ENCODE measurements at regions not wholly inside any gene's neighbourhood (a gene's known extent, or its start where the extent isn't known, plus 50 kb on each side); places are given as distances from the start of the nearest gene placed in this dataset.

DNA sequence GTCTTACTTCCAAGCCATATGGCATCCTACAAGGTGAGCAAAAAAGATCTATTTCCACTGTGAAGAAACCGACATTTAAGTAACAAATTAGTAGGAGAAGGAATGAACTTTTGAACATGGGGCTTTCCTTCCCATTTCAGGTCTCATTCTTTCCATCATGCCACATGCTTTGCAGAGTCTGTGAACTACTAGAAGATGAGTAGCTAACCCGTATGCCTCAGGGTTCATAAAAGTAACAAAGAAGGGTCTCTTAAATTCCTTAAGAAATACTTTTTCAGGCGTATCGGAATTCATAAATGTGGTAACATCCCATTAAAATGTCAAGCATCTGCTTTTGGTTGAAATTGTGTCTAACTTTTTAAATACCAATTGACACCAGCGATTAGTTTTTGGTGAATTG is 81.3 kb upstream of the TNS3 start:
- DNase-seq, result no peak

DNA sequence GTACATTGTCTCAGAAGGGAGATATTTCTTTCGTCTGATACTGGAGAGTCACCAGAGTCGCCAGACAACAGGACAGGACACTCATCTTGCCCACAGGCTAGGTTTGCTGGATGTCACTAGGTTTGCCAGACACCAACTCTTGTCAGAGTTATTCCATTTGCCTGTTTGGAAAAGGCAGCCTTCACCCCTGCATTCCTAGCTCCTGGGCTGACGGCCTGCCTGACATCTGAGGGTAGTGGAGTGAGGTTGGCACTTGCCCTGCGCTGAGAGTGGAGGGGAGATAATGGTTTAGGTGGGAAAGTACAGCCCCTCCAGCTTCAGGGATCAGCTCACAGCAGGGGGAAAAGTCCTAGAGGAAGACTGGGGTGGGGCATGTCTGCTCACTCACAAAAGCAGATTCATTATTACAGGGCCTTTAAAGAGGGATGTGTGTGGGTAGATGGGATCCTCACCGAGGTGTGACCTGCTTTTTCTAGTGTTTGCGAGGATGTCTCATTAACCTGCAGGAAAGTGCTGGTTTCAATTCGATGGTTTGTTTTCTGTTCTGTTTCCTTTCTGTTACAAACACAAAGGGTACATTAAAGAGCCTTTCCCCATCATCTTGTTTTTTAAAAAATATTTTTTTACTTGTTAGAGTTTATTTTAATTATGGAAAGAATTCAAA is 79.3 kb upstream of the TNS3 start:
- DNase-seq, result no peak

DNA sequence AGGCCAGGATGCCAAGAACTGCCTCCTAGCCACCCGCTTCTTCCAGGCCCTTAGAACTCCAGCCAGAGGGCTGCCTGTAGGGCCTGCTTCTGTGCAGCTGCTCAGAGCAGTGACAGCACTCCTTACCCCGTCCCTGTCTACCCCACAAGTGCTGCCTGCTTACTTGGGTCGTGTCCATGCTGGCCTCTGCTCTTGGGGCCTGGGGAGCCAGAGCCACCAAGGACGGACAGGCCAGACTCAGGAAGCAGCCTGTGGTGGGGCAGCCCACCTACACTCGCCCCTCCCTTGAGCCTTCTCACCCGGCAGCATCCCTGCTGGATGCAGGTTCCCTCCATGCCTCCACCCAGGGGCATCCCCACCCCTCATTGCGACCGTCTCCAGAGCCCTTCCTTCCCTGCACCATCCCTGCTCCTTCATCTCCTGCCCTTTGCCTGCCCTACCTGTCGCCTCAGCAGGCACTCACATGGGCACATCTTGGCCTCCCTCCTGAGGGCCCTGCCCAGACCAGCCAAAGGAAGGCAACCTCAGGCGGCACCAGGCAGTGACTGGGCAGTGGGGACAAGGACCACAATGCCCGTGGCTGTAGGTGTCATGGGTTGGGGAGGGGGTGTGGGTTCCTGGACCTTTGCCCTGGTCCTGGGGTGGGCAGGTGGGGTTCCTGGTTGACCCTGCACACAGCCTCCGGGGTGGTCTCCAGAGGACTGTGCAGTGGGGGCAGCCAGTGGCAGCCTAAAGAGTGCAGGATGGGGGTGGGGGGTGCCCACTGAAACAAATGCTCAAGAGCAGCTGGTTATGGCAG is 78.0 kb upstream of the TNS3 start:
- no peak for DNase-seq

DNA sequence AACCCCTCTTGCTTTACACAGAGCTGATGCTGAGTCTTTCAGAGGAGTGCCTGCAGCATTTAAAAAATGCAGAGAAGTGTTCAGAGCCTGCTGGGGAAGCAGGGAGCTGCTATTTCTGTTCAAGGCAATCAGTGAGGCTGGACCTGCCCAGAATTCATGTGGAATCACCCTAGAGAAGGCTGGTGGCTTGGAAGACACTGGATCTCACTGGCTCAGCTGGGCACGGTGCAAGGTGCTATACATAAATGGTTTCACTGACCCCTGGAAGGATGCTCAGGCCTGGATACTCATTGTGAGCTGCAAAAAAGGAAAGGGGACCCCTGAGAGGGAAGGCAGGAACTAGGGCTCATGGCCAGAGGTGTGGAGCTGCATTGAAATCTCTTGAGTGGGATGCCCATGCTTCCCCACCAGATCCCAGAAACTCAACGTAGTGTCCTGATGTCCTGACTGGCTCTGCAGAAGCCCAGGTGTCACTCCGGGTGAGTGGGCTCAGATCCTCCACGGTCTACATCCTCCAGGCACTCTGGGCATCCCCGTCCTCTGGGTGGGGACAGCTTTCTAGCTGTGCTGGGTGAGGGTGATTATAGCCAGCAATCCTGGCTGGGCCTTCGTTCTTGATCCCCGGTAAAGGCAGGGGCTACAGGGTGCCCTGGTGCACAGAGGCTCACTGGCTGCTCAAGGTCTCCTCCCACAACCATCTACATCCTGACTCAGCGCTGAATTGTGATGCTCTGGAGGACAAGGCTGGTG is 77.2 kb upstream of the TNS3 start:
- no peak for DNase-seq

DNA sequence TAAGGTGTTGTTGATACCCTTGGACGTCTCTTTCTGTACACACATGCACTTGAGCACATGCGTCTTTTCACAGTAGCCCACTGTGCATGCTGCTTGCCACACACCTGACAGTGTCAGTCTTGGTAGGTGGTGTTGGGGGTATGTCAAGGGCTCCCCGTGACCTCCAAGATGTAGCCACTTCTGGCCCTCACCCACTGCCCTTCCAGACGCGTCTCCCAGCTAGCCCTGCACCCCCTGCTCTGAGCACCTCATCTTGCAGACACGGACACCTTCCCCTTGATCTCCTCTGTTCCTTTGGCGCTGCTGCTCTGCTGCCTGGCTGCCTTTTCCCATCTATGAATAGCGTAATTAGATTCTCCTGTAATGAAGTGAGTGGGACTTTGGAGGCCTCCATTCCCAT is 75.2 kb upstream of the TNS3 start:
- no peak for DNase-seq

DNA sequence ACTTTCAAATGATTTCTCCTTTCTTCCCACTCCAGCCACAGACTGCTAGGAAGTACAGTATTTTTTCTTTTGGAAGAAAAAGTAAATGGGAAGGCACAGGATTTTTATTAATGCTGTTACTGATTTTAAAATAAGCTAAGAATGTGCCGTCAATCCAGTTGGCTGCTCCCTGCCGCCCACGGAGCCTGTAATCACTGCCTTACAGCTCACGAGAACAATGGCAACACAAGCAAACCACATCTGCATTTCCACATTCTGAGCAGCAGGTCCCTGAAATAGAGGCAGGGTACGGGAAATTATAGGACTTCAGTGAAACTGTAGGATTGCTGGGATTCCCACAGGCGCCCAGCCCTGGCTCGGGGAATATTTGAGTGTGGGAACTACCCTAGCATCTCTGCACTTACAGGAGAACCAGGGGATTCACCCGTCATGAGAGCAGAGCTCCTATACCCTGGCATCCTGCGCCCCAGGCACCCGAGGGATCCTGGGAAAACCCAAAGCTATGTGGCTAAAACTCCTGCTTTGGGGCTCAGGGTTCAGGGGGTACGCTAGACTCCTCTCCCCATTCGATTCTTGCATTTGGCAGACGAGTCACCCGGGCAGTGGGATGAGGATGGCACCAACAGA is 72.9 kb upstream of the TNS3 start:
- no peak for DNase-seq

DNA sequence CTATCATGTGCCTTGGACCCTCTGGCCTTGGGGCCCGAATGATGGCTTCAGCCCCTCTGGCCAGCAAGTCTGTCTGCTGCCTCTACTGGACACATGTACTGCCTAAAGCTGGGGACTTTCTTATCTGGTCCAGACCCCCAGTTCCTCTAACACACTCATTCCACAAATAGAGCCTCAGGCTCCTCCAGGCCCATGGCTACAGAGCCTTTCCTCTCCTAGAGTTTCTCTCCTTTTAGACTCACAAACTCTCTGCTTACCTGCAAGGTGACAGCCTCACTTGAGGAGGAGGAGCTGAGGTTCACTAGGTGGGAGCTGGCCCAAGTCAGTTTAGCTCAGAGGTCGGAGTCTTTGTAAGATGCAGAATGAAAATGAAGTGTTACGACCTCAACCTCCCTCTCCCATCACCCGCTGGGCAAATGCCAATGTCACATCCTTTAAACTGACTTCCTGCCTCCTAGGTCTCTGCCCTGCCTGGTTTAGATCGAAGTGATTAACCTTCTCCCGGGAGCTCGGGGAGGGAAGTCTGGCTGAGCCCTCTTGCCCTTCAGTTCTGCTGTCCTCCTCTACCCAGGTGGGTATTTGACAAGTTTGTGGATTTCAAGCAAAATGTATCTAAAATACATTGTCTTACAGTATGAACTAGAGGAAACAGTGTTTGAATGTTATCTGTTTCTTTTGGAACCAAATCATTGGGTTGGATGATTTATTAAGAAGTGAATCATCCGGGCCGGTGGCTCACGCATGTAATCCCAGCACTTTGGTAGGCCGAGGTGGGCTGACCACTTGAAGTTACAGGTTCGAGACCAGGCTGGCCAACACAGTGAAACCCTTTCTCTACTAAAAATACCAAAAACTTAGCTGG is 71.9 kb upstream of the TNS3 start:
- no peak for DNase-seq

DNA sequence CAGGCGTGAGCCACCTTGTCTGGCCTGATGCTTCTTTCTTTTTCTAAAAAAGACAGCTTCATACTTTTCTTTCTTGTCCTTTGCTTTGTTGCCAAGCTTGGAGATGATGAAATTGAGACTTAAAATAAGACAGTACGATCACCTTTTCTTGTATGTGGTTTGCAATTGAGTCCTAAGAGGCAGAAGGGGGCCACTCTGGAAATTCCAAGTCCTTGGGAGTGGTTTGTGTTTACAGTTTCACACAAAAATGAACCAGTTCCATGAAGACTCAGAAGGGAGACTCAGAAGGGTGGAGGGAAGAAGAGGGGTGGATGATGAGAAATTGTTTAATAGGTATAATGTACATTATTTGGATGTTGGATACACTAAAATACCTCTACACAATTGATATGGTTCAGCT is 70.7 kb upstream of the TNS3 start:
- DNase-seq, result no peak

DNA sequence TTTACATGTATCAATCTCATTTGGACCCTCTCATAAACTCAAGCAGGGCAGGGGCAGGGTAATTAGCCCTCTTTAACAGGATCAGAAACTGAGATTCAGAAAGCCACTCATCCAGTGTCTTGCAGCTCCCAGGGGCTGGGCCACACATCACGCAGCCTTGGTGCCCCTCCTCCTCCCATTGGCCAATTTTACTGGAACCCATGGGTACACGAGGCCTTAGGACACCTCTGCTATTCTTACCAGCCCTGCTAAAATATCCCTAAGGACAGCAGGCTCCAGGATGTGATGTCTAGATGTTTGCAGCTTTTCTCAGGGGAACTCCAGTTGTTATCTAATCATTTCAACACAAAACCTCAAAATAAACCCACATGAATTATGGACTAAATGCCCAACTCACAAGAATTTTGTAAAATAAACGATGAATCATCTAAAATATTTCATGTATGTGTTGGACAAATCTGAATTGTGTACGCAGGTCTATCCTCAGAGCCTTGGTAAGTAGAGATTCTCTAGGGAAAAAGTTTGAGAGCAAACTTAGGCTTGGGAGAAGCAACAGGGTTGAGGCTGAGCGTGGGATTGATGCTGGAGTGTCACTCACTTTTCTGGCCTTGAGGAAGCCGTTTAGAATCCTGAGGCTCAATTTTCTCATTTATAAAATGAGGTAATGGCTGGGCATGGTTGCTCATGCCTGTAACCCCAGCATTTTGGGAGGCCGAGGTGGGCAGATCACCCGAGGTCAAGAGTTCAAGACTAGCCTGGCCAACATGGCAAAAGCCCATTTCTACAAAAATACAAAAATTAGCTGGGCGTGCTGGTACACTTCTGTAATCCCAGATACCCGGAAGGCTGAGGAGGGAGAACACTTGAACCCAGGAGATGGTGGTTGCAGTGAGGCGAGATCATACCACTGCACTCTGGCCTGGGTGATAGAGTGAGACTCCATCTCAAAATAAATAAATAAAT is 69.7 kb upstream of the TNS3 start:
- peak; percentile 97 for DNase-seq

DNA sequence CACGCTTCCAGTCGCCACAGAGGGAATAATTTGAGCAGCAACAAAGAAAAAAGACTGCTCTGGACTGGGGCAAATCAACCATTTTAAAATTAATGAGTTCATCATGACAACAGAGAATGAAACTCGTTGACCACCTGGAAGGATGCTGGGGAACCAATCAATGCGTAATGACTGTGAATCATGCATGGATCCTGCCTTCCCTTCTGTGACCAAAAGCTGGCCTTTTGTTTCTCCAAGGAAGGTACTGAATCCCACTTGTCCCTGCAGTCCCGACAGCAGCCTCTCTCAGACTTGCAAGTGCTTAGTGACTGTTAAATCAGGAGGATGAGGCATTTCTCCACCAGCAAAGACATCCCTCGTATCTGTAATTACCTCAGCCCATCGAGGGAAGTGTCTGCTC is 68.0 kb upstream of the TNS3 start:
- no peak for DNase-seq

DNA sequence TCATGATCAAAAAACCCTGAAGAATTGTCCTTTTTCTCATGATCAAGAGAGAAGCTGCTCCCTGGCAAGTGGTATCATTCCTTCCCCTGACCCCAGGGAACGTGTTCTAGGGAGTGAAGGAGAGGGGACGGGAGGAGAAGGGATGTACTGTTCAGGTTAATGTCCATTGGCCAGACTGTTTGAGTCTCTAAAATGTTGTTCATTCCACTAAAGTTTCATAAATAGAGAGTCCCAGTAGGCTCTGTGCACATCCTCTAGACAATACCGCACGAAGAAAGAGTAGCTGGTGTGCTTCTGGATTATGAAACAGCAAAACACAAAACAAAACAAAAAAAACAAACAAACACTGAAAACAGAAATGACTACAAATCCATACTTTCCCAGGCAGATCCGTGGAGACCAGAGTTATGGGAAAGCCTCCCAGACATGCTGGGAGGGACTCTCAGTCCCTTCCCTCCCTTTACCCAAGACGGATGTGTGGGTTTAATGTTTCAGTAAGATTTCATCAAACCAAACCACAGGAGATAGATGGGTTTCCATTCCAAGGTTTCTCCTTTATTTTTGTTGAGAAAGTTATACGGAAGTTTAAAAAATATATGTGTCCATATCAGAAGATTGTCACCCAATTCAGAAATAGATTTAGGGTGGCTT is 66.5 kb upstream of the TNS3 start:
- DNase-seq, result no peak

DNA sequence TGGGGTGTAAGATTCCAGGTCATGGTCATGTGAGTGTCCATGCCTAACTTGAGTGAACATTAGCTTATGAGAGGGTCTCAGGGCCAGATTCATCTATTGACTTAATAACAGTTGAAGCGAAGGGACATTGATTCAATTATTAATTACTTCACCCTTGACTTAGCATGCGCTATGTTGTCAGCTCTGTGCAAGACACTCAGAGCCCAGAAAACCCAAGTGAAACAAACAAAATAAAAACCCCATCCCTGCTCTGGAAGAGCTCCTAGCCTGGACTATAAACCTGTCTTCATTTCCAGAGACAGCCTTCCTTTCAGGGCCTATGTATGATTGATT is 66.0 kb upstream of the TNS3 start:
- DNase-seq, result no peak

DNA sequence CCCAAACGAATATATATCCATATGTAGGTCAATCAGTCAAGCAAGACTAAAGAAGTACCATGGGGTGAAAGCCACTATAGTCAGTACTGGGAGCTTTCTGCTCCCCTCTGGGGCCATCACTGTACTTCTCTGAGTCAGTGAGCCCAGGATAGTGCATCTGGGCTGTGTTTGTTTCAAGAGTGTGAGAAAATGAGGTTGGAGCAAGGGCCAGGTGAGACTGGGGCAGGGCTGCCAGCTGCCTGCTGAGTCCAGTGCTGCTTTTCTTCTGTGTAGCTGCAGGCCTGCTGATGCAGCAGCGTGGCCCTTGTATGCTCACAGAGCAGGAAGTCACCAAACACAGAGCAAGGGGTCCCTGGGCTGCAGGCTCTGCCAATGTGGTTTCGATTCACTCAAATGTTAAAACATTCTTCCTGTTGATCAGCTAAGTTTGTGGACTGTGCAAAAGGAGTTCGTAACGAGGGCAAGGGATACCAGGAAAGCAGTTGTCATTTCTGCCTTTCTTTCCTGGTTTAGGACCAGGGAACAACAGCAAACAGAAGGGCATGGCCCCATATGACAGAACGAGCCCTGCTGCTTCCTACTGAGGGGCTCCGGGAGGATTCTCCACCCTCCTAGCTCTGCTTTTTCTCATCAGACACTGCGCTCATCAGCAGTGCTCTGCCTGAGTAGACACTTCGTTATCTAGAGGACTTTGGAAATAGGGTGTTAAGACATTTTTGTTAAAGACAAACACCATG is 65.4 kb upstream of the TNS3 start:
- DNase-seq, result no peak

DNA sequence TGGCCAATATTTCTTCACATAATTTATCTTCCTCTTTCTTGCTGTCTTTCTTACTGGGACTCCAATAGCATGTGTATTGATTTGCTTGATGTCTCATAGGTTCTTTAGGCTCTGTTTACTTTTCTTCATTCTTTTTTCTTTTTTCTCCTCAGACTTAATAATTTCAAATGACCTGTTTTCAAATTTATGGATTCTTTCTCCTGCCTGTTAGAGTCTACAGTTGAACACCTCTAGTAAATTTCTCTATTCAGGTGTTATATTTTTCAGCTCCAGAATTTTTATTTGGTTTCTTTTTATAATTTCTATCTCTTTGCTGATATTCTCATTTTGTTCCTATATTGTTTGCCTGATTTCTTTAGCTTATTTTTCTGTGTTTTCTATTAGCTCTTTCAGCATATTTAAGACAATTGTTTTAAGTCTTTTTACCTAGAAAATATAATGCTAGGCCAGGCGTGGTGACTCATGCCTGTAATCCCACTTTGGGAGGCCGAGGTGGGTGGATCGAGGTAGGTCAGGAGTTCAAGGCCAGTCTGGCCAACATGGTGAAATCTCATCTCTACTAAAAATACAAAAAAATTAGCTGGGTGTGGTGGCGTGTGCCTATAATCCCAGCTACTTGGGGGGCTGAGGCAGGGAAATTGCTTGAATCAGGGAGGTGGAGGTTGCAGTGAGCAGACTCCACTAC is 61.9 kb upstream of the TNS3 start:
- no peak for DNase-seq

DNA sequence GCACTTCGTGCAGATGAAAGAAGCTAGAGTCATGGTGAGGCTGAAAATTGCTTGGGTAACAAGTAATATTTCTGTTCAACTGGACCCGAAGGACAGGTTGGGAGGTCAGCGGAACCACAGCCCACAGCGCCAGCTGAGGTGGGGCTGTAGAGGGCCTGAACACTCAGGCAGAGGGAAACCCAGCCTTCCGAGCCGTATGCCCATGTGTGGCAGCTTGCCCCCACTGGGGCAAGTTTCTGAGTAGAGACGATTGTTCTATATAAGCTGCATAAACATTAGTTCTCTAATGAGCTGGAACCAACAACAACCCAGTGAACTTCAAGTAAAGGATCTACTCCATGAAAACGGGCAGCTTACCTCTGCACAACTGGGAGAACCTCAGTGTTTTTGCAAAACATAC is 58.4 kb upstream of the TNS3 start:
- no peak for DNase-seq

DNA sequence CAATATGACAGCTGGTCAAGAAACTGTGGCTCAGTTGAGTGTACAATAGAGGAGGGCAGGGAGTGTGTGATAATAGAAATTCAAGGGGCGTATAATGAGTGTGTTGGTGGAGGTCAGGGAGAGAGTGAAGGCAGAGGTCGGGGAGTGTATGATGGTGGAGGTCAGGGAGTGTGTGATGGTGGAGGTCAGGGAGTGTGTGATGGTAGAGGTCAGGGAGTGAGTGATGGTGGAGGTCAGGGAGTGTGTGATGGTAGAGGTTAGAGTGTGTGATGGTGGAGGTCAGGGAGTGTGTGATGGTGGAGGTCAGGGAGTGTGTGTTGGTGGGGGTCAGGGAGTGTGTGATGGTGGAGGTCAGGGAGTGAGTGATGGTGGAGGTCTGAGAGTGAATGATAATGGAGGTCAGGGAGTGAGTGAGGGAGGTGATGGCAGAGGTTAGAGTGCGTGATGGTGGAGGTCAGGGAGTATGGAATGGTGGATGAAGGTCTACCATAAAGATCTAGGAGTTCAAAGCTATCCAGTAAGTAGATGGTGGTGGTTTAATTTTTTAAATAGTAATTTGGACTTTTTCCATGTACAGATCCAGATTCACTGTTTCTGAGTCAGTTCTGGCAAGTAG is 57.7 kb upstream of the TNS3 start:
- no peak for DNase-seq

DNA sequence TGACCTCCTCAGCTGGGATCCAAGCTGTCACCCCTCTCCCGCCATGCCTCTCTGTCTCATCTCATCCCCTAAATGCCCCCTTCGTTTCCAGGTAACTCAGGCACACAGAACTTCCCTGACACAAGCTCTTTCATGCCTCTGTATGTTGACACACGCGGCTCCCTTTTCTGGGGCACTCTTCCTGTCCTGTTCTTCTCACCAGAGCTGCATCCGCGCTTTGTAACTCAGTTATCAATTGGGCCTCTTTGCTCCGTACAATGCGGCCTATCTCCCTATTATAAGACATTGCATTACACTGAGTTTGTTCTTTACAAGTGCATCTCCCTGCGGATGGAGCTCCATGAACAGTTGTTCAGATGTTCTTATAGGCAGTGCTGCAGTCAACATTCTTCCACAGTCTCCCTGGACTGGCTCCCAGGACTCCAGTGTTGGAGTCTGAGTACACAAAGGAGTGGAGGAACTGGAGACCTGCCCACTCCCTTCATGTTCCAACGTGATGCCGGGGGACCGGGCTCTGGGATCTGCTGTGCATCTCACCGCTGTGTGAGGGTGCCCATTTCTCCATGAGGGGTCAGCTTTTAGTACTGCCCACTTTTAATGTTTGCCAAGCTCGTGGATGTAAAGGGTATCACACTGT is 56.9 kb upstream of the TNS3 start:
- no peak for DNase-seq

DNA sequence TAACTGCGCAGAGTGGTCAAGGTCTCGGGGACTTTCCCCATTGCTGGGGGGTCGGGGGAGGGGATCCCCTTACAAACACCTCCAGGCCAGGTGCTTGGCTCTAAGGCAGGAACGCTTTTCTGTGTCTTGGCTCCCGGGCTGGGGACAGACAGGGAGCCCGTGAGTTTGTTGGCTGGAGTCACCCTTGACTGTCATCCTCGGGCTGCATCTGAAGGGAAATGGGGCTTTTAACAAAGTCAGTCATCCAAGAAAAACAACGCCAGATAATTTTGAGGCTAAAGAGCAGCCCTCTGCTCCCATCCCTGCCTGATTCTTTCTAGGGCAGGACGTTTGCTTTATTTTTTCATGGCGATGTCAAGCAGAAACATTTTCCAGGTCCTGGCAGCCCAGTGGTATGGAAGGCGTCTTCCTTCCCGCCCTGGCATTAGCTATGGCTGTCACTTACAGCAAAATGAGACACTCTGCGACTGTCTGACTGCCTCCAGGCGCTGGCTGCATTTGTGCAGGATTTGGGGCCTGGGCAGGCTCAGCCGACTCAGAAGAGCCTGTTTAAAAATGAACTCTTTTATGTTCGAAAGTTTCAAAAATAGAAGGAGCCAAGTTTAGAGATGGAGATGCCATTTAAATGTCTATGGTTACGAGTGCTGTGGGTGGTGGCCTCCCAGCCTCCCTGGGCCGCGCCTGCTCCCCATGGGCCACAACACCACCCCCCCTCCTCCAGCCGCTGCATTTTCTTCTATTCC is 54.7 kb upstream of the TNS3 start:
- no peak for DNase-seq
